ENCODE measurements at regions not wholly inside any gene's neighbourhood (a gene's known extent, or its start where the extent isn't known, plus 50 kb on each side); places are given as distances from the start of the nearest gene placed in this dataset.

GRCh38 chr10:108445746-108446145 is 1281.2 kb upstream of the SORCS1 start:
- Histone ChIP-seq H3K27ac (ENCODE audit: low read depth, low read length) (no peak overlapping the region), H3K27me3 (ENCODE audit: control insufficient read depth, insufficient read depth, low read length) (no peaks in the 10 kb centered on the region), H3K9ac (ENCODE audit: low read depth, low read length) (no peak overlapping the region), H3K4me1 (ENCODE audit: control insufficient read depth, insufficient read depth, low read length) (no peaks in the 10 kb centered on the region), H3K9me3 (ENCODE audit: control insufficient read depth, insufficient read depth, low read length) (no peaks in the 10 kb centered on the region), H3K4me3 (ENCODE audit: low read depth, low read length) (no peak overlapping the region), H3K36me3 (ENCODE audit: control insufficient read depth, insufficient read depth, low read length) (no peaks in the 10 kb centered on the region)

GRCh38 chr10:108443636-108444035 is 1279.1 kb upstream of the SORCS1 start:
- Histone ChIP-seq H3K4me1 (ENCODE audit: control insufficient read depth, insufficient read depth, low read length) (no peaks in the 10 kb centered on the region), H3K27ac (ENCODE audit: low read depth, low read length) (no peak overlapping the region), H3K4me3 (ENCODE audit: low read depth, low read length) (no peak overlapping the region), H3K27me3 (ENCODE audit: control insufficient read depth, insufficient read depth, low read length) (no peaks in the 10 kb centered on the region), H3K9ac (ENCODE audit: low read depth, low read length) (no peak overlapping the region), H3K9me3 (ENCODE audit: control insufficient read depth, insufficient read depth, low read length) (no peaks in the 10 kb centered on the region), H3K36me3 (ENCODE audit: control insufficient read depth, insufficient read depth, low read length) (no peaks in the 10 kb centered on the region)

- no peak overlapping the region for H3K9ac ChIP-seq (ENCODE audit: low read depth, low read length)
- H3K36me3 ChIP-seq (ENCODE audit: control insufficient read depth, insufficient read depth, low read length), result no peaks in the 10 kb centered on the region
- no peaks in the 10 kb centered on the region for H3K27me3 ChIP-seq (ENCODE audit: control insufficient read depth, insufficient read depth, low read length)
- no peak overlapping the region for H3K27ac ChIP-seq (ENCODE audit: low read depth, low read length)
- H3K4me3 ChIP-seq (ENCODE audit: low read depth, low read length), result no peak overlapping the region
- no peaks in the 10 kb centered on the region for H3K9me3 ChIP-seq (ENCODE audit: control insufficient read depth, insufficient read depth, low read length)
- H3K4me1 ChIP-seq (ENCODE audit: control insufficient read depth, insufficient read depth, low read length), result no peaks in the 10 kb centered on the region
Measured at GRCh38 chr10:108439397-108439796, 1274.9 kb upstream of the SORCS1 start.

GRCh38 chr10:108436096-108436495 is 1271.6 kb upstream of the SORCS1 start:
- Histone ChIP-seq H3K36me3 (ENCODE audit: control insufficient read depth, insufficient read depth, low read length) (no peaks in the 10 kb centered on the region), H3K27me3 (ENCODE audit: control insufficient read depth, insufficient read depth, low read length) (no peaks in the 10 kb centered on the region), H3K9me3 (ENCODE audit: control insufficient read depth, insufficient read depth, low read length) (no peaks in the 10 kb centered on the region), H3K9ac (ENCODE audit: low read depth, low read length) (no peak overlapping the region), H3K27ac (ENCODE audit: low read depth, low read length) (no peak overlapping the region), H3K4me3 (ENCODE audit: low read depth, low read length) (no peak overlapping the region), H3K4me1 (ENCODE audit: control insufficient read depth, insufficient read depth, low read length) (no peaks in the 10 kb centered on the region)

GRCh38 chr10:108434559-108435252 is 1270.2 kb upstream of the SORCS1 start:
- no peaks in the 10 kb centered on the region for H3K36me3 ChIP-seq (ENCODE audit: control insufficient read depth, insufficient read depth, low read length)
- H3K27me3 ChIP-seq (ENCODE audit: control insufficient read depth, insufficient read depth, low read length), result no peaks in the 10 kb centered on the region
- no peaks in the 10 kb centered on the region for H3K9me3 ChIP-seq (ENCODE audit: control insufficient read depth, insufficient read depth, low read length)
- no peak overlapping the region for H3K27ac ChIP-seq (ENCODE audit: low read depth, low read length)
- H3K4me3 ChIP-seq (ENCODE audit: low read depth, low read length), result no peak overlapping the region
- H3K9ac ChIP-seq (ENCODE audit: low read depth, low read length), result no peak overlapping the region
- no peaks in the 10 kb centered on the region for H3K4me1 ChIP-seq (ENCODE audit: control insufficient read depth, insufficient read depth, low read length)

GRCh38 chr10:108427146-108427545 is 1262.6 kb upstream of the SORCS1 start:
- no peaks in the 10 kb centered on the region for H3K36me3 ChIP-seq (ENCODE audit: control insufficient read depth, insufficient read depth, low read length)

GRCh38 chr10:108425283-108425964 is 1260.9 kb upstream of the SORCS1 start:
- no peaks in the 10 kb centered on the region for H3K36me3 ChIP-seq (ENCODE audit: control insufficient read depth, insufficient read depth, low read length)
- no peaks in the 10 kb centered on the region for H3K27me3 ChIP-seq (ENCODE audit: control insufficient read depth, insufficient read depth, low read length)
- no peak overlapping the region for H3K27ac ChIP-seq (ENCODE audit: low read depth, low read length)
- no peaks in the 10 kb centered on the region for H3K4me1 ChIP-seq (ENCODE audit: control insufficient read depth, insufficient read depth, low read length)
- no peak overlapping the region for H3K9ac ChIP-seq (ENCODE audit: low read depth, low read length)
- H3K4me3 ChIP-seq (ENCODE audit: low read depth, low read length), result no peak overlapping the region
- H3K9me3 ChIP-seq (ENCODE audit: control insufficient read depth, insufficient read depth, low read length), result no peaks in the 10 kb centered on the region

More at GRCh38 chr10:108427146-108427545, 1262.6 kb upstream of the SORCS1 start:
- no peaks in the 10 kb centered on the region for H3K27me3 ChIP-seq (ENCODE audit: control insufficient read depth, insufficient read depth, low read length)
- H3K4me3 ChIP-seq (ENCODE audit: low read depth, low read length), result no peak overlapping the region
- no peaks in the 10 kb centered on the region for H3K9me3 ChIP-seq (ENCODE audit: control insufficient read depth, insufficient read depth, low read length)
- H3K4me1 ChIP-seq (ENCODE audit: control insufficient read depth, insufficient read depth, low read length), result no peaks in the 10 kb centered on the region
- H3K9ac ChIP-seq (ENCODE audit: low read depth, low read length), result no peak overlapping the region
- H3K27ac ChIP-seq (ENCODE audit: low read depth, low read length), result no peak overlapping the region

GRCh38 chr10:108424656-108425055 is 1260.2 kb upstream of the SORCS1 start:
- Histone ChIP-seq H3K27ac (ENCODE audit: low read depth, low read length) (no peak overlapping the region), H3K4me1 (ENCODE audit: control insufficient read depth, insufficient read depth, low read length) (no peaks in the 10 kb centered on the region), H3K9me3 (ENCODE audit: control insufficient read depth, insufficient read depth, low read length) (no peaks in the 10 kb centered on the region), H3K36me3 (ENCODE audit: control insufficient read depth, insufficient read depth, low read length) (no peaks in the 10 kb centered on the region), H3K9ac (ENCODE audit: low read depth, low read length) (no peak overlapping the region), H3K27me3 (ENCODE audit: control insufficient read depth, insufficient read depth, low read length) (no peaks in the 10 kb centered on the region), H3K4me3 (ENCODE audit: low read depth, low read length) (no peak overlapping the region)

GRCh38 chr10:108422286-108422685 is 1257.8 kb upstream of the SORCS1 start:
- Histone ChIP-seq H3K4me1 (ENCODE audit: control insufficient read depth, insufficient read depth, low read length) (no peaks in the 10 kb centered on the region), H3K9ac (ENCODE audit: low read depth, low read length) (no peak overlapping the region), H3K27me3 (ENCODE audit: control insufficient read depth, insufficient read depth, low read length) (no peaks in the 10 kb centered on the region), H3K9me3 (ENCODE audit: control insufficient read depth, insufficient read depth, low read length) (no peaks in the 10 kb centered on the region), H3K4me3 (ENCODE audit: low read depth, low read length) (no peak overlapping the region), H3K36me3 (ENCODE audit: control insufficient read depth, insufficient read depth, low read length) (no peaks in the 10 kb centered on the region), H3K27ac (ENCODE audit: low read depth, low read length) (no peak overlapping the region)

GRCh38 chr10:108421266-108421665 is 1256.8 kb upstream of the SORCS1 start:
- Histone ChIP-seq H3K27me3 (ENCODE audit: control insufficient read depth, insufficient read depth, low read length) (no peaks in the 10 kb centered on the region), H3K36me3 (ENCODE audit: control insufficient read depth, insufficient read depth, low read length) (no peaks in the 10 kb centered on the region), H3K27ac (ENCODE audit: low read depth, low read length) (no peak overlapping the region), H3K9ac (ENCODE audit: low read depth, low read length) (no peak overlapping the region), H3K4me3 (ENCODE audit: low read depth, low read length) (no peak overlapping the region), H3K4me1 (ENCODE audit: control insufficient read depth, insufficient read depth, low read length) (no peaks in the 10 kb centered on the region), H3K9me3 (ENCODE audit: control insufficient read depth, insufficient read depth, low read length) (no peaks in the 10 kb centered on the region)

- H3K27ac ChIP-seq (ENCODE audit: low read depth, low read length), result no peak overlapping the region
- no peak overlapping the region for H3K9ac ChIP-seq (ENCODE audit: low read depth, low read length)
- H3K36me3 ChIP-seq (ENCODE audit: control insufficient read depth, insufficient read depth, low read length), result no peaks in the 10 kb centered on the region
- no peaks in the 10 kb centered on the region for H3K27me3 ChIP-seq (ENCODE audit: control insufficient read depth, insufficient read depth, low read length)
- no peaks in the 10 kb centered on the region for H3K4me1 ChIP-seq (ENCODE audit: control insufficient read depth, insufficient read depth, low read length)
- no peaks in the 10 kb centered on the region for H3K9me3 ChIP-seq (ENCODE audit: control insufficient read depth, insufficient read depth, low read length)
- H3K4me3 ChIP-seq (ENCODE audit: low read depth, low read length), result no peak overlapping the region
Measured at GRCh38 chr10:108413954-108414353, 1249.4 kb upstream of the SORCS1 start.

Data from HUES48 (cell line).